ENCODE measurements at regions not wholly inside any gene's neighbourhood (a gene's known extent, or its start where the extent isn't known, plus 50 kb on each side); places are given as distances from the start of the nearest gene placed in this dataset.

DNA sequence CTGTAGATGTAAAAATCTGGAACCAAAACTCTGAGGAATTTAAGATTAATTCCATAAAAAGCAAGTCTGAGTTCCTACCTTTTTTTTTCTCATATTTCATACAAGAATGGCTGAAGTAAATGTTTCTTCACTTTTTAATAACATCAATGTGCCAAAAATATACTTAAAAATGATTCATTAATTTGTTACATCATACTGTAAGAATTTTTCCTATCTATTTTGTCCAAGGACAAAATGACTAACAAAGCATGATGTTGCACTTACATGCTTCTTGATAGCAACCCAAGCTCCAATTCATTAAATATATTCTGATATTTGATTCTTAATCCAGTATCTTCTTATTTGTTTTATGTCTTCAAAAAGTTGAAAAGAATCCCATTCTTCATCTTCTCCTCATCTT is 988.3 kb downstream of the TLE1 start:
- TF ChIP-seq SIN3A (IDR thresholded peaks at IDR 0.05; ENCODE audit: borderline replicate concordance, insufficient read depth, low read length) (no peak), TAF1 (IDR thresholded peaks at IDR 0.05; ENCODE audit: borderline replicate concordance, insufficient read depth, low read length) (no peak)

DNA sequence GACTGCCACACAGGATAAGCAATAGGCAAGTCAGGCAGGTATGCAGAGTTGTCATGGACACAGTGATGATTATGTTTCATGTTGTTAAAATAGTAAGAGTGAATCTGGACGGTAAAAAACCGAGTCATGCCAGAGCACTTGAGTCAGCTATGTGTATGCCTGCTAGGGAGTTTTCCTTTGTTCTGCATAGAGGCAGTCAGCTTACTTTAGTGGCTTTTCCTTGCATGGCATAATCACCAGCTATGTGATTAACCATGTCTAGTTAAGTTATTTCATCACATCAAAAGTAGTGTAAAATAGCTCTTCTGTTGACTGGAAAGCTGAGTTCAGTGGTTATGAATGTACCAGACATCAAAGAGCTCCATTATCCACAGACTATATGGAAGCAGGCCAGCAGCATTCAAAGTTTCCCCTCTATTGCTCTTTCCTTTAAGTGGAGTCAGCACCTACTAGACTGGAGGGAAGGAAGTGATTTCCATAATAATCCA is 989.8 kb downstream of the TLE1 start:
- TF ChIP-seq, protein P1, sequence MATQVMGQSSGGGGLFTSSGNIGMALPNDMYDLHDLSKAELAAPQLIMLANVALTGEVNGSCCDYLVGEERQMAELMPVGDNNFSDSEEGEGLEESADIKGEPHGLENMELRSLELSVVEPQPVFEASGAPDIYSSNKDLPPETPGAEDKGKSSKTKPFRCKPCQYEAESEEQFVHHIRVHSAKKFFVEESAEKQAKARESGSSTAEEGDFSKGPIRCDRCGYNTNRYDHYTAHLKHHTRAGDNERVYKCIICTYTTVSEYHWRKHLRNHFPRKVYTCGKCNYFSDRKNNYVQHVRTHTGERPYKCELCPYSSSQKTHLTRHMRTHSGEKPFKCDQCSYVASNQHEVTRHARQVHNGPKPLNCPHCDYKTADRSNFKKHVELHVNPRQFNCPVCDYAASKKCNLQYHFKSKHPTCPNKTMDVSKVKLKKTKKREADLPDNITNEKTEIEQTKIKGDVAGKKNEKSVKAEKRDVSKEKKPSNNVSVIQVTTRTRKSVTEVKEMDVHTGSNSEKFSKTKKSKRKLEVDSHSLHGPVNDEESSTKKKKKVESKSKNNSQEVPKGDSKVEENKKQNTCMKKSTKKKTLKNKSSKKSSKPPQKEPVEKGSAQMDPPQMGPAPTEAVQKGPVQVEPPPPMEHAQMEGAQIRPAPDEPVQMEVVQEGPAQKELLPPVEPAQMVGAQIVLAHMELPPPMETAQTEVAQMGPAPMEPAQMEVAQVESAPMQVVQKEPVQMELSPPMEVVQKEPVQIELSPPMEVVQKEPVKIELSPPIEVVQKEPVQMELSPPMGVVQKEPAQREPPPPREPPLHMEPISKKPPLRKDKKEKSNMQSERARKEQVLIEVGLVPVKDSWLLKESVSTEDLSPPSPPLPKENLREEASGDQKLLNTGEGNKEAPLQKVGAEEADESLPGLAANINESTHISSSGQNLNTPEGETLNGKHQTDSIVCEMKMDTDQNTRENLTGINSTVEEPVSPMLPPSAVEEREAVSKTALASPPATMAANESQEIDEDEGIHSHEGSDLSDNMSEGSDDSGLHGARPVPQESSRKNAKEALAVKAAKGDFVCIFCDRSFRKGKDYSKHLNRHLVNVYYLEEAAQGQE (IDR thresholded peaks at IDR 0.05; ENCODE audit: insufficient read depth in 1 of 2, low read depth in 2 of 2, low read length in 2 of 2), result no peak
- no peak for TF ChIP-seq POLR2AphosphoS5 (IDR thresholded peaks at IDR 0.05; ENCODE audit: low read depth, low read length)
- TF ChIP-seq FOXP2 (optimal IDR thresholded peaks at IDR 0.05; ENCODE audit: borderline replicate concordance, extremely low read depth, extremely low read length, insufficient read depth), result no peak
- TF ChIP-seq TAF1 (IDR thresholded peaks at IDR 0.05; ENCODE audit: borderline replicate concordance, insufficient read depth, low read length), result no peak
- no peak for TF ChIP-seq SIN3A (IDR thresholded peaks at IDR 0.05; ENCODE audit: borderline replicate concordance, insufficient read depth, low read length)

DNA sequence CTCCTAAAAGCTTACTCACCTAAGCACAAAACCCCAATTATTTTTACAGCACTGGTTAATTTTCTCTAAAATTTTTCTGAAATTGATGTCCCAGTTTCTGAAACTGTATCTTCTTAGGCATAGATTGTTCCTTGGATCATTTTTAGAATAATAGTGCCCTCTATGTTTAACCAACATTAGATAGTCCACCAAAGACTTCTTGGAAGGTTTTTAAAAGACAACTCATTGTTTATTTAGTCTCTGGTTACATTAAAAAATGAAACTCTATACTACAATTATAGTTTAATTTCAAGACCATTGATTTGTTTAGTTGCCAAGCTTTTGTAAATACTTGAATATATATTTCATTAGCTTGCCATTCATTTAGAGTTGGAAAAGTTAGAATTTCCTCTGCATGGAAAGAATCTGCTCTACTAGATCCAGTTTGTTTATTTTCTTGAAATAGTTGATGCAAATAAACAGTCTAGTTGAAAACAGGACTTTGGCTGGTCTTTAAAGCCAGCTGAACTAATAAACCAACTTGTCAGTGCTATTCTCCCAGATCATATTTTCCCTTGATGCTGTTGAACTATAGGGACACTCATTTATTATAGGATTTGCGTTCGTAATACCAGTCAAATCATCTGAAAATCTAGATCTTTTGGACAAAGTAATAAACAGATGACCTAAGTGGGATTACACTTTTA is 990.5 kb downstream of the TLE1 start:
- TF ChIP-seq SIN3A (IDR thresholded peaks at IDR 0.05; ENCODE audit: borderline replicate concordance, insufficient read depth, low read length) (no peak), TAF1 (IDR thresholded peaks at IDR 0.05; ENCODE audit: borderline replicate concordance, insufficient read depth, low read length) (no peak)

DNA sequence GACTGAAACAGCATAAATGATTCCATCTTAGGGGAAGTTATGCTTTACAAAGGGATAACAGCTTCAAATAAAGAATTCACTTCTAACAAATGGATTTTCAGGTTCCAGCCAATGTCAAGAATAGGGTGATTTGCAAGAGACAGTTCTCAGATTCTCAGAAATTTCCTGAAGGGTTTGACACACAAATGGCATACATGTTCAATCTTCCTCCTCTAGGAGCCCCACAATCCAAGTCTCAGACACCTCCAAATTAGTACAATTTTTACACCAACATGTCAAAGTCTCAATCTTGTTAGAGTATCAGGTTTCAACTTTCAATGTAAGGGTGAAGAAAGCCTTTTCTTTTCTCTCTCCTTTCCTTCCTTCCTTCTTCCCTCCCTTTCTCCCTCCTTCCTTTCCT is 996.6 kb downstream of the TLE1 start:
- TF ChIP-seq TAF1 (IDR thresholded peaks at IDR 0.05; ENCODE audit: borderline replicate concordance, insufficient read depth, low read length) (no peak), FOXP2 (optimal IDR thresholded peaks at IDR 0.05; ENCODE audit: borderline replicate concordance, extremely low read depth, extremely low read length, insufficient read depth) (no peak)

DNA sequence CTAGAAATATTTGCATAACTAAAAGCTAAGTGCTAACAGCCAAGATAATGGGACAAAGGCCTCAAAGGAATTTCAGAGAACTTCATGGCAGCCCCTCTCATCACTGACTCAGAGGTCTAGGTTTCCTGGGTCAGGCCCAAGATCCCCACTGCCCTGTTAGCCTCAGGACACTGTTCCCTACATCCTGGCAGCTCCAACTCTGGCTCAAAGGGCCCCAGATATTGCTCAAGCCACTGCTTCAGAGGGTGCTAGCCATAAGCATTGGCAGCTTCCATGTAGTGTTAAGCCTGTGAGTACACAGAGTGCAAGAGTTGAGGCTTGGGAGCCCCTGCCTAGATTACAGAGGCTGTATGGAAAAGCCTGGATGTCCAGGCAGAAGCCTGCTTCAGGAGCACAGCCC is 998.1 kb downstream of the TLE1 start:
- TF ChIP-seq SIN3A (IDR thresholded peaks at IDR 0.05; ENCODE audit: borderline replicate concordance, insufficient read depth, low read length), result no peak
- TF ChIP-seq, protein P1 (IDR thresholded peaks at IDR 0.05; ENCODE audit: insufficient read depth in 1 of 2, low read depth in 2 of 2, low read length in 2 of 2), result no peak
- no peak for TF ChIP-seq FOXP2 (optimal IDR thresholded peaks at IDR 0.05; ENCODE audit: borderline replicate concordance, extremely low read depth, extremely low read length, insufficient read depth)
- no peak for TF ChIP-seq POLR2AphosphoS5 (IDR thresholded peaks at IDR 0.05; ENCODE audit: low read depth, low read length)
- TF ChIP-seq TAF1 (IDR thresholded peaks at IDR 0.05; ENCODE audit: borderline replicate concordance, insufficient read depth, low read length), result no peak

DNA sequence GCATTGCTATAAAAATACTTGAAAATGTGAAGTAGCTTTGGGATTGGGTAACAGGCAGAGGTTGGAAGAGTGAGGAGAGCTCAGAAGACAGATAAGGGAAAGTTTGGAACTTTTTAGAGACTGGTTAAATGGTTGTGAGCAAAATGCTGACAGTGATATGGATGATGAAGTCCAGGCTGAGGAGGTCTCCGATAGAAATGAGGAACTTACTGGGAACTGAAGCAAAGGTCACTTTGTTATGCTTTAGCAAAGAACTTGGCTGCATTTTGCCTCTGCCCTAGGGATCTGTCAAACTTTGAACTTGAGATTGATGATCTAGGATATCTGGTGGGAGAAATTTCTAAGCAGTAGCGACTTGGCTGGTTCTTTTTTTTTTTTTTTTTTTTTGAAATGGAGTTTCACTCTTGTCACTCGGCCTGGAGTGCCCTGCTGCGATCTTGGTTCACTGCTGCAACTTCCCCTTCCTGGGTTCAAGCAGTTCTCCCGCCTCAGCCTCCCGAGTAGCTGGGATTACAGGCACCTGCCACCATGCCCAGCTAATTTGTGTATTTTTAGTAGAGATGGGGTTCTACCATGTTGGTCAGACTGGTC is 998.9 kb downstream of the TLE1 start:
- TF ChIP-seq FOXP2 (optimal IDR thresholded peaks at IDR 0.05; ENCODE audit: borderline replicate concordance, extremely low read depth, extremely low read length, insufficient read depth), result no peak
- TF ChIP-seq, protein P1 (IDR thresholded peaks at IDR 0.05; ENCODE audit: insufficient read depth in 1 of 2, low read depth in 2 of 2, low read length in 2 of 2), result no peak
- TF ChIP-seq TAF1 (IDR thresholded peaks at IDR 0.05; ENCODE audit: borderline replicate concordance, insufficient read depth, low read length), result no peak
